HepG2 (cell line): ENCODE measurements at regions not wholly inside any gene's neighbourhood (a gene's known extent, or its start where the extent isn't known, plus 50 kb on each side); places are given as distances from the start of the nearest gene placed in this dataset.

Experiments used
- ATAC-seq: fragments of 200-7000 bp; cut with Tn5 transposase; 3 replicates; pipeline ENCODE4 v1.9.1; 2020; ENCODE audit warnings: mild to moderate bottlenecking, moderate library complexity
- BruUV-seq: library from RNA; stranded (reverse); fragments of 400-500 nt; replicated peaks from 2 replicates; lab custom pipeline; 2021; lab: Mats Ljungman, UMichigan
- CTCF ChIA-PET: fragments of 300-600 bp; formaldehyde crosslinking; extraction: SDS; loops from one replicate; lab custom pipeline; 2021; ENCODE audit warnings: low total read pairs, inconsistent platforms, low intra/inter-chr PET ratio; lab: Yijun Ruan, JAX
- POLR2A ChIA-PET: fragments of 350-600 bp; sonication (Branson Sonifier 250); formaldehyde crosslinking; loops from one replicate; lab custom pipeline; 2020; ENCODE audit warnings: antibody characterized with exemption, inconsistent platforms; lab: Yijun Ruan, JAX
- DNase-seq: peaks from one replicate; pipeline ENCODE4 v3.0.0-alpha.2; 2015; ENCODE audit warnings: low spot score
- FAIRE-seq: peaks from 3 replicates; lab custom pipeline; 2011; peaks lifted over from hg19 to GRCh38; lab: Jason Lieb, UNC
- H2AFZ ChIP-seq: one replicate; pipeline ENCODE4 v1.6.1; 2011; ENCODE audit warnings: low read length, inconsistent platforms
- H3K27ac ChIP-seq: fragments of 300-600 bp; 3 replicates; pipeline ENCODE4 v1.8.0; 2011; ENCODE audit warnings: mixed run types, mild to moderate bottlenecking, mixed read lengths, low read length, inconsistent platforms; ENCODE audit not compliant: insufficient read depth; ENCODE audit errors: extremely low read length
- H3K27me3 ChIP-seq, 2 experiments: fragments of 200-600 bp in 1 of 2; 2 replicates in 1 of 2; 3 replicates in 1 of 2; pipeline versions ENCODE4 v1.6.0 to v1.8.0; 2011; ENCODE audit warnings: low read length in 2 of 2, mild to moderate bottlenecking in 2 of 2, moderate library complexity in 2 of 2, inconsistent platforms in 1 of 2; ENCODE audit not compliant: insufficient read depth in 2 of 2, control insufficient read depth in 1 of 2
- H3K36me3 ChIP-seq, 2 experiments: fragments of 200-600 bp in 1 of 2; replicated peaks in 1 of 2; 2 replicates in 1 of 2; 3 replicates in 1 of 2; pipeline versions ENCODE4 v1.5.1 to v1.8.0; 2011; ENCODE audit warnings: low read length in 2 of 2, inconsistent platforms in 1 of 2; ENCODE audit not compliant: insufficient read depth in 2 of 2, control insufficient read depth in 1 of 2
- H3K4me1 ChIP-seq: 2 replicates; pipeline ENCODE4 v1.5.1; 2012; ENCODE audit warnings: low read length, inconsistent platforms; ENCODE audit not compliant: insufficient read depth
- H3K4me2 ChIP-seq: 2 replicates; pipeline ENCODE4 v1.6.0; 2011; ENCODE audit warnings: low read depth, low read length, inconsistent platforms
- H3K4me3 ChIP-seq, 3 experiments: fragments of 200-600 bp in 1 of 3; sonication (generic), shearing (Covaris generic) in 1 of 3; replicated peaks in 1 of 3; 2 replicates each; pipeline ENCODE4 v1.5.1; 2011 to 2016; ENCODE audit warnings: low read length in 3 of 3, inconsistent platforms in 2 of 3, low read depth in 2 of 3, mild to moderate bottlenecking in 2 of 3, control low read depth in 1 of 3, mixed read lengths in 1 of 3; ENCODE audit not compliant: insufficient read depth in 1 of 3
- H3K79me2 ChIP-seq: one replicate; pipeline ENCODE4 v1.6.1; 2011; ENCODE audit warnings: low read length, inconsistent platforms; ENCODE audit not compliant: insufficient read depth
- H3K9ac ChIP-seq: 2 replicates; pipeline ENCODE4 v1.6.0; 2011; ENCODE audit warnings: mild to moderate bottlenecking, low read depth, low read length, inconsistent platforms; ENCODE audit not compliant: insufficient read depth
- H3K9me3 ChIP-seq: 2 replicates; pipeline ENCODE4 v1.5.1; 2012; ENCODE audit warnings: mild to moderate bottlenecking, low read length
- H4K20me1 ChIP-seq: 2 replicates; pipeline ENCODE4 v1.6.0; 2011; ENCODE audit warnings: inconsistent platforms, mild to moderate bottlenecking, low read length, moderate library complexity; ENCODE audit not compliant: insufficient read depth
- BHLHE40 ChIP-seq: IDR thresholded peaks from 2 replicates; pipeline ENCODE4 v1.6.1; 2011; ENCODE audit warnings: low read length, improper control_type of control experiment
- CENPX ChIP-seq: sonication (generic); formaldehyde crosslinking; IDR thresholded peaks from 2 replicates; pipeline ENCODE4 v1.9.0; 2021; ENCODE audit warnings: mild to moderate bottlenecking, missing genetic modification reagents, moderate library complexity
- CREB3 ChIP-seq: sonication (generic); formaldehyde crosslinking; IDR thresholded peaks from 2 replicates; pipeline ENCODE4 v1.5.0; 2020; ENCODE audit warnings: missing genetic modification reagents
- EED ChIP-seq: sonication (generic); formaldehyde crosslinking; IDR thresholded peaks from 2 replicates; pipeline ENCODE4 v1.5.0; 2020; ENCODE audit warnings: mild to moderate bottlenecking, missing genetic modification reagents
- ESRRA ChIP-seq: sonication (generic); formaldehyde crosslinking; IDR thresholded peaks from 2 replicates; pipeline ENCODE4 v1.5.1; 2020; ENCODE audit warnings: mild to moderate bottlenecking, low read depth, missing genetic modification reagents
- MXD3 ChIP-seq: IDR thresholded peaks from 2 replicates; pipeline ENCODE4 v1.6.1; 2016; ENCODE audit warnings: mild to moderate bottlenecking, missing biosample characterization, missing genetic modification reagents
- PRDM10 ChIP-seq: sonication (generic); formaldehyde crosslinking; IDR thresholded peaks from 2 replicates; pipeline ENCODE4 v1.4.0; 2020; ENCODE audit warnings: low read depth, missing genetic modification reagents
- SRSF9 ChIP-seq: fragments of 200-400 bp; formaldehyde crosslinking; IDR thresholded peaks from 2 replicates; pipeline ENCODE4 v1.6.1; 2018; ENCODE audit warnings: borderline replicate concordance, mild to moderate bottlenecking, low read depth, low read length; ENCODE audit not compliant: insufficient read depth, poor library complexity, severe bottlenecking
- ZMAT5 ChIP-seq: sonication (generic); formaldehyde crosslinking; IDR thresholded peaks from 2 replicates; pipeline ENCODE4 v1.5.0; 2020; ENCODE audit warnings: mild to moderate bottlenecking, low read depth, missing genetic modification reagents, borderline replicate concordance
- ZNF124 ChIP-seq: sonication (generic); formaldehyde crosslinking; IDR thresholded peaks from 2 replicates; pipeline ENCODE4 v1.4.0; 2020; ENCODE audit warnings: missing genetic modification reagents
- ZNF136 ChIP-seq: sonication (generic); formaldehyde crosslinking; IDR thresholded peaks from 2 replicates; pipeline ENCODE4 v1.8.1; 2022; ENCODE audit warnings: low read depth, mild to moderate bottlenecking, moderate library complexity, missing genetic modification reagents
- ZNF333 ChIP-seq: sonication (generic); formaldehyde crosslinking; IDR thresholded peaks from 2 replicates; pipeline ENCODE4 v1.4.0; 2020; ENCODE audit warnings: mild to moderate bottlenecking, missing genetic modification reagents, borderline replicate concordance
- ZNF468 ChIP-seq: sonication (generic); formaldehyde crosslinking; IDR thresholded peaks from 2 replicates; pipeline ENCODE4 v1.8.0; 2022; ENCODE audit warnings: mild to moderate bottlenecking, moderate library complexity, missing genetic modification reagents
- ZNF784 ChIP-seq: sonication (generic); formaldehyde crosslinking; IDR thresholded peaks from 2 replicates; pipeline ENCODE4 v1.5.1; 2020; ENCODE audit warnings: missing genetic modification reagents, mild to moderate bottlenecking, borderline replicate concordance
- ZNF792 ChIP-seq: IDR thresholded peaks from 2 replicates; pipeline ENCODE4 v1.6.1; 2016
- ZNF800 ChIP-seq: sonication (generic); formaldehyde crosslinking; IDR thresholded peaks from 2 replicates; pipeline ENCODE4 v1.4.0; 2020; ENCODE audit warnings: missing genetic modification reagents
- ZSCAN12 ChIP-seq: sonication (generic); formaldehyde crosslinking; IDR thresholded peaks from 2 replicates; pipeline ENCODE4 v1.9.0; 2021; ENCODE audit warnings: mild to moderate bottlenecking, missing genetic modification reagents
- in situ Hi-C: cut with HindIII; loops from 2 replicates; pipeline ENCODE4 v1.10.0; 2017; ENCODE audit warnings: low pct_unique_long_range_greater_than_20kb; ENCODE audit not compliant: extremely low pct_ligation_motif_present
- intact Hi-C: fragments of 100-400 bp; cut with micrococcal nuclease; formaldehyde crosslinking; loops from one replicate; pipeline ENCODE4 v1.10.0; 2022; ENCODE audit not compliant: unreplicated experiment

GRCh38 chr21:16829532-16829931 lies 683.3 kb upstream of the CXADR start (continued):
- TF ChIP-seq PRDM10 (CRISPR knock-in tag) (no peak), ZNF800 (no peak), ZNF124 (no peak), ZMAT5 (CRISPR knock-in tag) (no peak)

GRCh38 chr21:16832791-16833190 lies 680.1 kb upstream of the CXADR start:
- Histone ChIP-seq H3K9ac (no peak overlapping the region), H3K27me3 (no peaks in the 10 kb centered on the region), H3K4me3 (no peak overlapping the region), H3K79me2 (no peaks in the 10 kb centered on the region), H2AFZ (no peak overlapping the region), H3K4me2 (no peak overlapping the region), H3K4me1 (no peaks in the 10 kb centered on the region), H4K20me1 (no peaks in the 10 kb centered on the region), H3K27ac (no peak overlapping the region), H3K36me3 (no peaks in the 10 kb centered on the region), H3K9me3 (no peaks in the 10 kb centered on the region)
- intact Hi-C loops, result no loop called here
- in situ Hi-C loops, result no loop called here
- ChIA-PET POLR2A (no interaction called here), CTCF (no interaction called here)
- ATAC-seq (no peak), FAIRE-seq (no peak), DNase-seq (no peak)
- BruUV-seq, result no TSS peak
- no peak for TF ChIP-seq ZNF333 (CRISPR knock-in tag)
- no peak for TF ChIP-seq ZNF792
- no peak for TF ChIP-seq CENPX
- no peak for TF ChIP-seq MXD3
- no peak for TF ChIP-seq EED (CRISPR knock-in tag)
- TF ChIP-seq ZNF136 (CRISPR knock-in tag), result no peak
- no peak for TF ChIP-seq ZSCAN12 (CRISPR knock-in tag)
- TF ChIP-seq SRSF9, result no peak
- no peak for TF ChIP-seq CREB3 (CRISPR knock-in tag)
- no peak for TF ChIP-seq ZNF784 (CRISPR knock-in tag)
- TF ChIP-seq ZNF468 (CRISPR knock-in tag), result no peak
- TF ChIP-seq BHLHE40, result no peak
- TF ChIP-seq ESRRA (CRISPR knock-in tag), result no peak
